Coronary artery (tissue), 2 donors: ENCODE measurements at regions not wholly inside any gene's neighbourhood (a gene's known extent, or its start where the extent isn't known, plus 50 kb on each side); places are given as distances from the start of the nearest gene placed in this dataset.

Experiments
- DNase-seq: peaks from one replicate; pipeline ENCODE4 v3.0.0-alpha.2; 2017; ENCODE audit warnings: low spot score
- H3K27ac ChIP-seq, 2 donors: fragments of 200-600 bp; sonication (generic); one replicate each; pipeline ENCODE4 v1.5.1; 2016 to 2019
- H3K4me3 ChIP-seq: fragments of 200-600 bp; sonication (generic); 2 replicates; pipeline ENCODE4 v1.5.1; 2016; ENCODE audit warnings: mild to moderate bottlenecking, moderate library complexity
- TF ChIP-seq, protein P1 (sequence below): fragments of 200-600 bp; sonication (generic); IDR thresholded peaks from one replicate; pipeline ENCODE4 v1.5.1; 2019; ENCODE audit warnings: antibody characterized with exemption

DNA sequence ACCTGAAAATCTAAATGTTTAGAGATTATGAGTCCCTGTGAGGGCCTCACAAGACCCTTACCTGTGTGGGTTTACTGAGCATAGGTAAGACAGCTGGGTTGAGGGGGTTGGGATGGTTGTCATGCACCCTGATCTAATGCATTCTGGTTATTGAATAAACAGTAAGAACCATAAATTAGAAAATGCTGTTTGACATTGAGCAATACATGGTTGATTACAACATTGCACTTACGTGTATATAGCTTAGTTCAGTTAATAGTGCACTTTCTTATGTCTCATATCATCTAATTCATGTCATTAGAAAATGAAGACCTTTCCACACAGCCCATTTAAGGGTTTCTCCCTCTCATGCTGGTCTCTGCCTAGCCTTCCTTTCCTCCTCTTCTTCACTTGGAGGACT lies 253.5 kb upstream of the ATP5MC3 start:
- TF ChIP-seq, protein P1, sequence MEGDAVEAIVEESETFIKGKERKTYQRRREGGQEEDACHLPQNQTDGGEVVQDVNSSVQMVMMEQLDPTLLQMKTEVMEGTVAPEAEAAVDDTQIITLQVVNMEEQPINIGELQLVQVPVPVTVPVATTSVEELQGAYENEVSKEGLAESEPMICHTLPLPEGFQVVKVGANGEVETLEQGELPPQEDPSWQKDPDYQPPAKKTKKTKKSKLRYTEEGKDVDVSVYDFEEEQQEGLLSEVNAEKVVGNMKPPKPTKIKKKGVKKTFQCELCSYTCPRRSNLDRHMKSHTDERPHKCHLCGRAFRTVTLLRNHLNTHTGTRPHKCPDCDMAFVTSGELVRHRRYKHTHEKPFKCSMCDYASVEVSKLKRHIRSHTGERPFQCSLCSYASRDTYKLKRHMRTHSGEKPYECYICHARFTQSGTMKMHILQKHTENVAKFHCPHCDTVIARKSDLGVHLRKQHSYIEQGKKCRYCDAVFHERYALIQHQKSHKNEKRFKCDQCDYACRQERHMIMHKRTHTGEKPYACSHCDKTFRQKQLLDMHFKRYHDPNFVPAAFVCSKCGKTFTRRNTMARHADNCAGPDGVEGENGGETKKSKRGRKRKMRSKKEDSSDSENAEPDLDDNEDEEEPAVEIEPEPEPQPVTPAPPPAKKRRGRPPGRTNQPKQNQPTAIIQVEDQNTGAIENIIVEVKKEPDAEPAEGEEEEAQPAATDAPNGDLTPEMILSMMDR: no peak

DNA sequence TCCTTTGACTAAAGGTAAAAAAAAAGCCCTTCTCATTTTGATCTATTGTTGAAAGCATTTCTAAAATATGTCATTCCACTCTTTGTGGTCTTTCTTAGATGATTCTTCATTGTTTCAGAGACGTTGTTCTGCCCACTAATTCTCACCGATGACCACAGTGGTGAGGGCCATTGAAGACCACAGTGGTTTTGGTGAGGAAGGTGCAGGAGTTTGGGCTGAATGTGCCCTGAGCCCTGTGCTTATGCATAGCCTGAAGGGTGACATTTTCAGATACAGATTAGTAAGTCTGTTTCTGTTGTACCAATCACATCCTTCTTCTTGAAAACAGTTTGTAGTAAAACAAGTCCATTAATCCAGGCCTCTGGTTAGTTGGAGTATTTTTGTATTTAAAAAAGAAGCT lies 251.3 kb upstream of the ATP5MC3 start:
- TF ChIP-seq, protein P1: no peak
- no peak for DNase-seq
- no peak overlapping the region for H3K27ac ChIP-seq
- H3K4me3 ChIP-seq: no peak overlapping the region

More for the DNA sequence above, 253.5 kb upstream of the ATP5MC3 start:
- no peak for DNase-seq
- no peak overlapping the region for H3K4me3 ChIP-seq
- no peak overlapping the region for H3K27ac ChIP-seq

DNA sequence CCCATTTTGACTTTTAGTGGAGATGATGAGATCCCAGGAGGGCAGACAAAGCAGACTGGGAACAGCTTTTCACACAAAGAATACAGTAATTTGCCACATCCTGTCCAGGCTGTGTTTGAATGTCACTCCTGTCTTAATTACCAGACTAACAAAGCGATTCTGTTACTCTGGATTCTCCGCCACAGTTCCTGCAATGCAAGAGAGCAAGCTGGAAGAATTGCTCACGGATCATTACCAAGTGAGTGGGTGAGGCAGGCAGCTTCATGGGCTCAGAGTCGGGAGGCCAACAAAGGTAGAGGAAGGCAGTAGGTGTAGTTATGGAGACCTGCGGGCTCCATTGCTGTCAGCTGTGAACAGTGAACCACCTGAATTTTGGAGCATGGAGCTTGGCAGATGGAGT lies 250.5 kb upstream of the ATP5MC3 start:
- H3K4me3 ChIP-seq: no peak overlapping the region
- TF ChIP-seq, protein P1: no peak
- no peak for DNase-seq
- H3K27ac ChIP-seq: no peak overlapping the region

DNA sequence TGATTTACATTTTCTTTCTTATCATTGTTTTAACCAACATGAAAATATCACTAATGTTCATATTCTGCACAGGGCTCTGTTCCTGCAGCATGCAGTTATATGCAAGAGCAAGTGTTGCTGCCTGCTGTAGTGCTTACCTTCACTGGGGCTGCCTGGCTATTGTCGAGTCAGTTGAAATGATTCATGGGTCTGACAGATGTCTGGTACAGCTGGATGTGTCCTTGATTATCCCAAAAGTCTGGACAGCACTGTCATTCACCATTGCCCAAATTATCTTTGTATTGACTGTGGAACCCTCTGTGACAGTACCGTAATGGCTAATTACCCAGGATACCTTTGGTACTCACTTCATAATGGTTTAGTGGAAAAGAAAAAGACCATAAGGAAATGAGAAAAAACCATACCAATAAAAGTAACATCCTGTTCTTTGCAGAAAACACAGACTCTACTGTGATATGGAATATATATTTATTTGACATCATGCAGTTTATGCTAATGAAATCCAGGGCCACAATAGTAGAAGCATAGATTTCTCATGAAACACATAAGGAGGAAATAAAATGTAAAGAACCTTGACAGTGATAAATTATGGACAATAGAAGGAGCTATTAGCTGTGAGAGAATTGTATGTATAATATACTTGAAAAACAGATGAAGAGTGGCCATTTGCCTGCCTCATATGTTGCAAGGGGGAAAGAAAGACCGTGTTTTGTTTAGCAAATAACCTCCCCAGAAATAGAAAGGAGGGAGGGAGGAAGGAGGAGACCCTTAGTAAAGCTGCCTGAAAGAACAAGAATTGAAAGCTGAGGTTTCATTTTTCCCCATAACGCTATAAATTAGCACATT lies 249.8 kb upstream of the ATP5MC3 start:
- no peak for DNase-seq
- H3K27ac ChIP-seq: no peak overlapping the region
- H3K4me3 ChIP-seq: no peak overlapping the region
- TF ChIP-seq, protein P1: no peak

DNA sequence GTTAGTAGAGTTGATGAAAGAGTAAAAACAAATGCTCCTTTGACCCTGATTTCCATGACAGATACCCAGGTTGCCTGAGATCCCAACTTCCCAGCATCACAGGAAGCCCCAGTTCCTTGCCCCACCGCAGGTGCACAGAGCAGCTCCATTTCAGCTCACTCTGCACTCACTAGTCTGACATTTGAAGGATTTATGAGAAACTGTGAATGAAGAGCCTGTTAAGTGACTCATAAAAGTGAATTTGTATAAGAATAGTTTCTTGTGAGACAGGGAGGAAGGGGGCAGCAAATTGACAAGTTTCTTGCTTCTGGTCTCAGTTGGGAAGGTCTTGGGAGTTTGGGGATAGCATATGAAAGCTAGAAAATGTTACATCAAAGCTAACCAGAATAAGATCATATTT lies 248.7 kb upstream of the ATP5MC3 start:
- TF ChIP-seq, protein P1: no peak
- Histone ChIP-seq H3K4me3 (no peak overlapping the region), H3K27ac (no peak overlapping the region)
- DNase-seq: no peak

DNA sequence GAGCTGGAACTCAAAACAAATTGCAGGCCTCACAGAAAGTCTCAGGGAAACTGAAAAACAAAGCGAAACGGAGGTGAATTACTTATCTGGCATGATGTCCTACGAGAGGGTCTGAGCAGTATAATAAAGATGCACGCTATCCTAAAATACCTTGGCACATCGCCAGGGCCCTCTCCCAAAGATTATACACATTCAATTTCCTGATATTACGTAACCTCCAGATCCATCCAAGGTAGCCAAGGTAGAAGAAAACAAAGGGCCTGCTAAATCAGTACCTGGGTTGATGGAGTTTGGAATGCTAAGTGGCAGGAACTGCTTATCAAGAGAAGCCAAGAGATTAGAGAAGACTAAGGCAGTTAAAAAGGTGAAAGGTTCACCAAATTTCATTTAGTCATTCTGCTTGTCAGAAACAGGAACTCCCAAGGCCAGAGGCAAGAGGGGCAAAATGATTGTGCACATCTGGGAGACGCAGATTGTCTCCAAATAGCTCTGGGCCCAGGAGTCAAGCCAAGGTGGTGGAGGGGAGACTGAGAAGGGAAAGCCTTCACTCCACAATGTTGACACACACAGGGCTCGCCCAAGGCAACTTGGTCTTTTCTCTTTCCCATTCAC lies 236.8 kb upstream of the ATP5MC3 start:
- Histone ChIP-seq H3K4me3 (no peak overlapping the region), H3K27ac (no peak overlapping the region)
- DNase-seq: no peak
- TF ChIP-seq, protein P1: no peak
